Gastrocnemius medialis (tissue), 4 donors: ENCODE measurements at regions not wholly inside any gene's neighbourhood (a gene's known extent, or its start where the extent isn't known, plus 50 kb on each side); places are given as distances from the start of the nearest gene placed in this dataset.

Source experiments
- ATAC-seq, 2 donors: fragments of 150-250 bp; one replicate each; pipeline ENCODE4 v1.9.1; 2016
- DNase-seq, 2 donors: peaks; one replicate each; pipeline ENCODE4 v3.0.0-alpha.2; 2019
- H3K27ac ChIP-seq, 4 donors: fragments of 200-600 bp; sonication (generic); 1 replicate in 1 of 4; 2 replicates in 3 of 4; pipeline ENCODE4 v1.5.1; 2016 to 2018; ENCODE audit warnings: mild to moderate bottlenecking in 2 of 4, moderate library complexity in 1 of 4
- H3K27me3 ChIP-seq, 3 donors: fragments of 200-600 bp; sonication (generic) in 2 of 3; 1 replicate in 1 of 3; 2 replicates in 2 of 3; pipeline versions ENCODE4 v1.5.1 to v1.6.0; 2016 to 2019; ENCODE audit warnings: mild to moderate bottlenecking in 1 of 3, moderate library complexity in 1 of 3
- H3K36me3 ChIP-seq, 2 donors: fragments of 200-600 bp; sonication (generic) in 1 of 2; one replicate each; pipeline ENCODE4 v1.5.1; 2017 to 2018
- H3K4me1 ChIP-seq, 2 donors: fragments of 200-600 bp; sonication (generic) in 1 of 2; one replicate each; pipeline ENCODE4 v1.5.1; 2016 to 2017; ENCODE audit warnings: mild to moderate bottlenecking in 2 of 2
- H3K4me3 ChIP-seq, 4 donors: fragments of 200-600 bp; sonication (generic) in 3 of 4; 1 replicate in 1 of 4; 2 replicates in 3 of 4; pipeline ENCODE4 v1.5.1; 2016 to 2019; ENCODE audit warnings: mild to moderate bottlenecking in 2 of 4
- H3K9me3 ChIP-seq, 3 donors: fragments of 200-600 bp; sonication (generic) in 2 of 3; 1 replicate in 1 of 3; 2 replicates in 2 of 3; pipeline ENCODE4 v1.5.1; 2016 to 2019
- POLR2A ChIP-seq, 2 donors: fragments of 450-650 bp; IDR thresholded peaks; one replicate each; pipeline ENCODE4 v1.6.1; 2017; ENCODE audit warnings: antibody characterized with exemption in 2 of 2, mild to moderate bottlenecking in 2 of 2, moderate library complexity in 2 of 2
- in situ Hi-C, 4 donors: fragments of 200-750 bp; cut with MboI; loops; one replicate each; pipeline versions ENCODE4 v1.15.0 to v1.8.0; 2017; ENCODE audit warnings: low sequenced_read_pairs in 4 of 4
- intact Hi-C: fragments of 100-400 bp; cut with DNase I; formaldehyde crosslinking; loops from one replicate; pipeline ENCODE4 v1.15.1; 2023; ENCODE audit warnings: low total_unique reads
- TF ChIP-seq, protein P1 (sequence below), 5 experiments: fragments of 450-650 bp in 3 of 5; fragments of 200-600 bp in 2 of 5; sonication (generic) in 2 of 5; IDR thresholded peaks in 4 of 5; conservative IDR thresholded peaks in 1 of 5; 1 replicate in 4 of 5; 2 replicates in 1 of 5; pipeline ENCODE4 v1.5.1; 2016 to 2019; ENCODE audit warnings: antibody characterized with exemption in 5 of 5, mild to moderate bottlenecking in 3 of 5, moderate library complexity in 3 of 5

DNA sequence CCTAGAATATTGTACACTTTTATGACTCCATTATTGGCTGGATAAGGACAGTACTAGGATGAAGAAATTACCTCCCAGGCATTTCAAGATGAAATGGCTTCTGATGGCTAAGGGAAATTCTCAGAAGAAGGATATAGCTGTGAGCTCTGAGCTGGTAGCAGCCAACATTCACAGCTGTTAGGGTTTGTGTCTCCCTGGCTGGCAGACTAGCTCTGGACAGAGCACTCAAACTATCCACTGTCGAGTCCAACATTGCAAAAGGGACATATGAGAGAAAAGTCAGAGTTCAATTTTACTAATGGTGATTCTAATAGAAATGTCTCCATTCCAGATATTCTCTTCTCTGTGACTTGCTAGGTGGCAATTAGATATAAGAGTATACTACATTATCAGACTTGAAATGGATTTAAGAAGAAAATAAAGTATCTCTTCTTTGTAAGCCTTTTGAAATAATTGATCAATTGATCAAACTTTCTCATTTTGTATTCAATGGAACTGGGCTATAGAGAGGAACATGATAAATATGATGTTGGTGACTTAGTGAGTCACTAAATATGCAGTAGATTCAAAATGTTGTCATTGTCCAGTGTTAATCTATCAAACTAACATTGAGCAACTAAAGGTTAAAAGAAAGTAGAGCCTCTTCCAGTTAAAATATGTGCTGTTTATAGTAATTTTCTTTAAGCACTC is 1920.3 kb downstream of the SUCLG1 start:
- Histone ChIP-seq H3K4me3 (no peak overlapping the region), H3K4me1 (no peaks in the 10 kb centered on the region), H3K27ac (no peak overlapping the region), H3K9me3 (no peaks in the 10 kb centered on the region), H3K36me3 (no peaks in the 10 kb centered on the region), H3K27me3 (no peaks in the 10 kb centered on the region)
- no peak for ATAC-seq
- DNase-seq, result no peak
- intact Hi-C loops (no loop called here), in situ Hi-C loops (no loop called here)
- TF ChIP-seq, protein P1, sequence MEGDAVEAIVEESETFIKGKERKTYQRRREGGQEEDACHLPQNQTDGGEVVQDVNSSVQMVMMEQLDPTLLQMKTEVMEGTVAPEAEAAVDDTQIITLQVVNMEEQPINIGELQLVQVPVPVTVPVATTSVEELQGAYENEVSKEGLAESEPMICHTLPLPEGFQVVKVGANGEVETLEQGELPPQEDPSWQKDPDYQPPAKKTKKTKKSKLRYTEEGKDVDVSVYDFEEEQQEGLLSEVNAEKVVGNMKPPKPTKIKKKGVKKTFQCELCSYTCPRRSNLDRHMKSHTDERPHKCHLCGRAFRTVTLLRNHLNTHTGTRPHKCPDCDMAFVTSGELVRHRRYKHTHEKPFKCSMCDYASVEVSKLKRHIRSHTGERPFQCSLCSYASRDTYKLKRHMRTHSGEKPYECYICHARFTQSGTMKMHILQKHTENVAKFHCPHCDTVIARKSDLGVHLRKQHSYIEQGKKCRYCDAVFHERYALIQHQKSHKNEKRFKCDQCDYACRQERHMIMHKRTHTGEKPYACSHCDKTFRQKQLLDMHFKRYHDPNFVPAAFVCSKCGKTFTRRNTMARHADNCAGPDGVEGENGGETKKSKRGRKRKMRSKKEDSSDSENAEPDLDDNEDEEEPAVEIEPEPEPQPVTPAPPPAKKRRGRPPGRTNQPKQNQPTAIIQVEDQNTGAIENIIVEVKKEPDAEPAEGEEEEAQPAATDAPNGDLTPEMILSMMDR (IDR thresholded peaks at IDR 0.05 in 4 of 5, conservative IDR thresholded peaks at IDR 0.05 in 1 of 5), result no peak
- TF ChIP-seq POLR2A (IDR thresholded peaks at IDR 0.05), result no peak

DNA sequence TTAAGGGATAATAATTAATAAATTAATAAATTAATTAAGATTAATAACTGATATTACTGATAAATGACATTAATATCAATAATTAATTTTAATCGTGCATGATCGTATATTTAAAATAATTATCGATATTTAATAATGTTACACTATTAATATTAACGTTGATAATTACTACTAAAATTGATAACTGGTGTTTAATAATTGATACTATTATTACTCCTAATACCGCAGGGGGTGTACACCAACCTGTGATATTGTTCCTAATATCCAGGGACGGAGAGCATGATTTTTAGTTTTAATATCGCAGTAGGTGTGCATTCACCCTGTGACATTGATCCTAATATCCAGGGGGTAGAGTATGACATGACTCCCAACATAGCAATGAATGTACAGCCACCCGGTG is 1930.8 kb downstream of the SUCLG1 start:
- ATAC-seq (no peak), DNase-seq (no peak)
- H3K4me3 ChIP-seq, result no peak overlapping the region
- in situ Hi-C loops, result no loop called here
- no peaks in the 10 kb centered on the region for H3K4me1 ChIP-seq
- H3K27me3 ChIP-seq, result no peaks in the 10 kb centered on the region
- TF ChIP-seq POLR2A (IDR thresholded peaks at IDR 0.05), result no peak
- TF ChIP-seq, protein P1 (IDR thresholded peaks at IDR 0.05 in 4 of 5, conservative IDR thresholded peaks at IDR 0.05 in 1 of 5), result no peak
- no peaks in the 10 kb centered on the region for H3K9me3 ChIP-seq
- no peaks in the 10 kb centered on the region for H3K36me3 ChIP-seq
- intact Hi-C loops, result no loop called here
- H3K27ac ChIP-seq, result no peak overlapping the region

DNA sequence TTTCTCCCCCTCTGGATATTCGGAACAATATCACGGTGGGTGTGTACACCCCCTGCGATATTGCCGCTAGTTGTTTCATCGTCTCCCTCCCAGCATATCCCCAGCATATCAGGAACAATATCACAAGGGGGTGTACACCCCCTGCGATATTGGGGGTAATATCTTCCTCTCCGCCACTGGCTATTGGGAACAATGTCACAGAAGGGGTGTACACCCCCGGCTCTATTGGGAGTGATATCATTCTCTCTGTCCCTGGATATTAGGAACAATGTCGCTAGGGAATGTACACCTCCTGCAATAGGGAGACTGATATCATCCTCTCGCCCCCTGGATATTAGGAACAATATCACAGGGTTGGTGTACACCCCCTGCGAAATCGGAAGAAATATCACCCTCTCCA is 1932.0 kb downstream of the SUCLG1 start:
- Histone ChIP-seq H3K9me3 (no peaks in the 10 kb centered on the region), H3K36me3 (no peaks in the 10 kb centered on the region), H3K27ac (no peak overlapping the region), H3K4me1 (no peaks in the 10 kb centered on the region), H3K27me3 (no peaks in the 10 kb centered on the region), H3K4me3 (no peak overlapping the region)
- in situ Hi-C loops (no loop called here), intact Hi-C loops (no loop called here)
- ATAC-seq (no peak), DNase-seq (no peak)
- TF ChIP-seq POLR2A (IDR thresholded peaks at IDR 0.05), result no peak
- TF ChIP-seq, protein P1 (IDR thresholded peaks at IDR 0.05 in 4 of 5, conservative IDR thresholded peaks at IDR 0.05 in 1 of 5), result no peak

DNA sequence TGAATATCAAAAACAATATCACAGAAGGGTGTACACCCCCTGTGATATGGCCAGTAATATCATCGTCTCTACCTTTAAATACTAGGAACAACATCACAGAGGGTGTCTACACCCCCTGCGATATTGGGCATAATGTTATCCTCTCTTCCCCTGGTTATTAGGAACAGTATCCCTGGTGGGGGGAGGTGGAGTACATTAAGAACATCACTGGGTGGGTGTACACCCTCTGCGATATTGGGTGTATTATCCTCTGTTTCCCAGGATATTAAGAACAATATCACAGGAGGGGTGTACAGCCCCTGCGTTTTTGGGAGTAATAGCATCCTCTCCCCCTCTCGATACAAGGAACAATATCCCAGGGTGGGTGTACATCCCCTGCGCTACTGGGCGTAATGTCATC is 1932.8 kb downstream of the SUCLG1 start:
- no peak overlapping the region for H3K4me3 ChIP-seq
- H3K4me1 ChIP-seq, result no peaks in the 10 kb centered on the region
- TF ChIP-seq, protein P1 (IDR thresholded peaks at IDR 0.05 in 4 of 5, conservative IDR thresholded peaks at IDR 0.05 in 1 of 5), result no peak
- TF ChIP-seq POLR2A (IDR thresholded peaks at IDR 0.05), result no peak
- in situ Hi-C loops (no loop called here), intact Hi-C loops (no loop called here)
- no peaks in the 10 kb centered on the region for H3K9me3 ChIP-seq
- no peak overlapping the region for H3K27ac ChIP-seq
- no peaks in the 10 kb centered on the region for H3K27me3 ChIP-seq
- no peaks in the 10 kb centered on the region for H3K36me3 ChIP-seq
- no peak for DNase-seq
- no peak for ATAC-seq

DNA sequence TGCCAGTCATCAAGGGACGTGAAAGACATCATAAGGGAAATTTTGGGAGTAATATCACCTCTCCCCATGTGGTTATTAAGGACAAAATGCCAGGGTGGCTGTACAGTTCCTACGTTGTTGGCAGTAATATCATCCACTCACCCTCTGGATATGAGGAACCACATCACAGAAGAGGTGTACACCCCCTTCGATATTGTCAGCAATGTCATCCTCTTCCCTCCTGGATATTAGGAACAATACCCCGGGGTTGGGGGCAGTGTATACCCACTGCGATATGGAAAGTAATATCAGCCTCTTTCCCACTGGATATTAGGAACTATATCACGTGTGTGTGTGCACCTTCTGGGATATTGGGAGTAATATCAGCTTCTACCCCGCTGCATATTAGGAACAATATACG is 1933.3 kb downstream of the SUCLG1 start:
- intact Hi-C loops (no loop called here), in situ Hi-C loops (no loop called here)
- H3K27ac ChIP-seq, result no peak overlapping the region
- ATAC-seq (no peak), DNase-seq (no peak)
- TF ChIP-seq, protein P1 (IDR thresholded peaks at IDR 0.05 in 4 of 5, conservative IDR thresholded peaks at IDR 0.05 in 1 of 5), result no peak
- no peak for TF ChIP-seq POLR2A (IDR thresholded peaks at IDR 0.05)
- no peaks in the 10 kb centered on the region for H3K4me1 ChIP-seq
- no peaks in the 10 kb centered on the region for H3K27me3 ChIP-seq
- no peak overlapping the region for H3K4me3 ChIP-seq
- H3K36me3 ChIP-seq, result no peaks in the 10 kb centered on the region
- H3K9me3 ChIP-seq, result no peaks in the 10 kb centered on the region
